KMS-11 (cell line): ENCODE measurements at regions not wholly inside any gene's neighbourhood (a gene's known extent, or its start where the extent isn't known, plus 50 kb on each side); places are given as distances from the start of the nearest gene placed in this dataset.
"Not testable (repeated sequence)": the region's sequence is repeated elsewhere in the genome, so short reads cannot be mapped to it uniquely, and the experiment has no call there.

Experiments used
- H2AFZ ChIP-seq: fragments of 200-600 bp; sonication (generic); 2 replicates; pipeline ENCODE4 v1.6.1; 2016; ENCODE audit warnings: antibody characterized with exemption, mixed run types, low read depth
- H3K27ac ChIP-seq: fragments of 200-600 bp; sonication (generic); 2 replicates; pipeline ENCODE4 v1.6.1; 2016; ENCODE audit warnings: mild to moderate bottlenecking, mixed run types
- H3K27me3 ChIP-seq: fragments of 200-600 bp; sonication (generic); 2 replicates; pipeline ENCODE4 v1.6.1; 2017; ENCODE audit warnings: mild to moderate bottlenecking, low read depth, mixed run types, moderate library complexity; ENCODE audit not compliant: insufficient read depth
- H3K36me3 ChIP-seq: fragments of 200-600 bp; sonication (generic); 2 replicates; pipeline ENCODE4 v1.6.1; 2017; ENCODE audit warnings: mild to moderate bottlenecking, mixed run types; ENCODE audit not compliant: insufficient read depth
- H3K4me1 ChIP-seq: fragments of 200-600 bp; sonication (generic); 2 replicates; pipeline ENCODE4 v1.6.1; 2016; ENCODE audit warnings: mild to moderate bottlenecking, low read depth, mixed run types; ENCODE audit not compliant: poor library complexity, severe bottlenecking
- H3K4me2 ChIP-seq: fragments of 200-600 bp; sonication (generic); 2 replicates; pipeline ENCODE4 v1.7.0; 2016; ENCODE audit warnings: mild to moderate bottlenecking, mixed run types
- H3K4me3 ChIP-seq: fragments of 200-600 bp; sonication (generic); IDR thresholded peaks from 2 replicates; pipeline ENCODE4 v1.6.1; 2017; ENCODE audit warnings: low read depth, low read length, mixed read lengths; ENCODE audit not compliant: insufficient read depth
- H3K79me2 ChIP-seq: fragments of 200-600 bp; sonication (generic); 2 replicates; pipeline ENCODE4 v1.6.1; 2016; ENCODE audit warnings: low read depth, mixed run types; ENCODE audit not compliant: insufficient read depth
- H3K9ac ChIP-seq: fragments of 200-600 bp; sonication (generic); 2 replicates; pipeline ENCODE4 v1.6.1; 2016; ENCODE audit warnings: mild to moderate bottlenecking, mixed run types
- H4K20me1 ChIP-seq: fragments of 200-600 bp; sonication (generic); 2 replicates; pipeline ENCODE4 v1.6.1; 2016; ENCODE audit warnings: mild to moderate bottlenecking, mixed run types; ENCODE audit not compliant: insufficient read depth
- CTCF ChIP-seq: fragments of 200-600 bp; sonication (generic); conservative IDR thresholded peaks from 2 replicates; pipeline ENCODE4 v1.6.1; 2017; ENCODE audit warnings: low read depth, mild to moderate bottlenecking, antibody characterized with exemption, low read length, moderate library complexity, mixed read lengths

DNA sequence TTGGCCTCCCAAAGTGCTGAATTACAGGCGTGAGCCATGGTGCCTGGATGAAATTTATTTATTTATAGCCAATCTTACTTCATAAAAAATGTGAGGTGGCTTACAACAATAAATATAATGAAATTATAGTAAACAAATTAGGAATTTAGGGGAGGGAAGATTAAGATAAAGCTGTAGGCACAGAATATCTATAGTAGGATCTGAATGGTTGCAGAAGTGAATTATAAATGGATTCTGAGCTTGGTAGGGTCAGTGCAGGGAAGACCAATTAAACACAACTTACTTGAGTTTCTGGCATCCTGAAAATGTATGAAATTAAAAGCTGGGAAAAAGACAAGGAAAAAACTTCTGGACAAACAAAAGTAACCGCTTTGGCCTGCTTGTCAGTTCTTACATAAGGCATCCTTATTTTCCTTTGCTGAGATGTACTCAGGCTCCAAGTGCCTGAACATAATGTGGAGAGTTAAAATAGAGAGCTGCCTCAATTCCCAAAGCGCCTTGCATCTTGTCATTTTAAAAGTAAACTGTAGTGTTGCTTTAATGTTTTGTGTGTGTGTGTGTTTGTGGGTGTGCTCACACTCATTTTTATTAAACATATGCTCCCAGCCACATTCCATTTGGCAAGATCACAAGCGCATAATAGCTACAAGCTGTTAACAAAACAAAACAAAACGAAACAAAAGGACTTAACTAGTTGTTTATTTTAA is 247.3 kb downstream of the S1PR1 start:
- Histone ChIP-seq H3K4me1 (no peaks in the 10 kb centered on the region), H3K36me3 (no peaks in the 10 kb centered on the region)
- no peak for TF ChIP-seq CTCF

DNA sequence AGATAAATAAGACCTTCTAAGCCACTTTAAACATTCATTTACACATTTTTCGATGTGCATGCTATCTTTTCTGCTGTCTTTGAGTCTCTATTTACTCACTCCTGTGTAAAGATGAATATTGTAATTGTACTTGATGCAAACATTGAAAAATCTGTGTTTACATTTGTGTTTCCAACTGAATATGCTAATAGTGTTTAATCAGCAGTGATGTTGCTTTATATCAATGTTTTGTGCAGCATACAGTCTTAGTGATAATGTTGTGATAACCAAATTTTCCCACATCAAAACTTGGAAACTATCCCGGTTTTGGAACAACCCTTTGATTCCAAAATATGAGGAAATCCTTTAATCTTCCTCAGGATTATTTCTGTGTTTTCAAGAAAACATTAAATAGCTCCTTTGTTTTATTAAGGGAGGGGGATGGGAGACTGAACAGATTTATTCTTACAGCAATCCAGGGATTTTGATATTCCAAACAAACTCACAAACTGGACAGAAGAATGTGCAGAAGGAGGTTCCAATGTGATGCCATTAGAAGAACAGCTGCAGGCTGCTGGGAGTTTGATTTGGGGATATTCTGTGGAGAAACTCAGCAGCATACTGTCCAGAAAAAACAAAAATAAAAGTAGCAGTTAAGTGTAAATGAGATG is 248.0 kb downstream of the S1PR1 start:
- H3K27me3 ChIP-seq: no peaks in the 10 kb centered on the region
- TF ChIP-seq CTCF: no peak
- no peaks in the 10 kb centered on the region for H4K20me1 ChIP-seq
- H3K4me2 ChIP-seq: no peak overlapping the region
- H3K36me3 ChIP-seq: no peaks in the 10 kb centered on the region
- no peak overlapping the region for H3K4me3 ChIP-seq
- H3K4me1 ChIP-seq: no peaks in the 10 kb centered on the region
- H3K27ac ChIP-seq: no peak overlapping the region
- no peak overlapping the region for H2AFZ ChIP-seq
- no peak overlapping the region for H3K9ac ChIP-seq
- no peaks in the 10 kb centered on the region for H3K79me2 ChIP-seq

More for the DNA sequence above, 247.3 kb downstream of the S1PR1 start:
- Histone ChIP-seq H2AFZ (no peak overlapping the region), H3K79me2 (no peaks in the 10 kb centered on the region), H3K9ac (no peak overlapping the region), H3K4me3 (no peak overlapping the region), H4K20me1 (no peaks in the 10 kb centered on the region), H3K27me3 (no peaks in the 10 kb centered on the region), H3K27ac (no peak overlapping the region), H3K4me2 (no peak overlapping the region)

DNA sequence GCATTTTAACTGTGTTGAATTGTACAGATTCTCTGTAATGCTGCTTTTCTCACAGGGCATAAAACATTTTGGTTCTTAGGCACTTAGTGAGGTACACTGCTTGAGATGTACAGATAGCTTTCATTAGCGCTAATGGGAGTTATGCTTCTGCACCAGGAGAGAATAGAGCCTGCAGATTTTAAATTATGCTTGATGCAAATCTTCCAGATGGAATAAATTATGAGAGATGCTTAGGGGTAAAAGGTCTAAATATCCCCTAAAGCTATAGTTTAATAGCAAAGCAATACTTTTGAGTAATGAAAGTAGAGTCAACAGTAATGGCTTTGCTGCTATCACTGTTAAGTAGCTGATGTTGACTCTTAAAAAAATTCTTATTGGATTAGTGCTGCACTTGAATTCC is 248.9 kb downstream of the S1PR1 start:
- Histone ChIP-seq H3K4me2 (no peak overlapping the region), H3K4me1 (no peaks in the 10 kb centered on the region), H3K27ac (no peak overlapping the region), H3K27me3 (no peaks in the 10 kb centered on the region), H3K4me3 (no peak overlapping the region), H2AFZ (no peak overlapping the region), H3K9ac (no peak overlapping the region), H3K79me2 (no peaks in the 10 kb centered on the region), H4K20me1 (no peaks in the 10 kb centered on the region), H3K36me3 (no peaks in the 10 kb centered on the region)
- TF ChIP-seq CTCF: no peak

- H3K27me3 ChIP-seq, H2AFZ ChIP-seq, H4K20me1 ChIP-seq, H3K4me2 ChIP-seq, H3K4me1 ChIP-seq, H3K79me2 ChIP-seq, H3K9ac ChIP-seq, H3K4me3 ChIP-seq, H3K27ac ChIP-seq, H3K36me3 ChIP-seq: not testable (repeated sequence)
These were observed 255.3 kb downstream of the S1PR1 start for GRCh38 chr1:101492144-101492543.

- not testable (repeated sequence) for H3K79me2 ChIP-seq, H3K4me3 ChIP-seq, H2AFZ ChIP-seq, H3K4me2 ChIP-seq, H4K20me1 ChIP-seq, H3K9ac ChIP-seq, H3K27me3 ChIP-seq, H3K27ac ChIP-seq, H3K4me1 ChIP-seq, H3K36me3 ChIP-seq
These were observed 257.1 kb downstream of the S1PR1 start for GRCh38 chr1:101493920-101494319.
